Panc1 (cell line): ENCODE measurements at regions not wholly inside any gene's neighbourhood (a gene's known extent, or its start where the extent isn't known, plus 50 kb on each side); places are given as distances from the start of the nearest gene placed in this dataset.

ENCODE experiments used
- ATAC-seq: fragments of 200-7000 bp; cut with Tn5 transposase; 2 replicates; pipeline ENCODE4 v1.9.1; 2020; ENCODE audit warnings: mild to moderate bottlenecking, moderate library complexity
- BruUV-seq: library from RNA; stranded (reverse); fragments of 400-500 nt; replicated peaks from 2 replicates; lab custom pipeline; 2021; lab: Mats Ljungman, UMichigan
- CTCF ChIA-PET: fragments of 300-600 bp; sonication (Branson Sonifier 250); formaldehyde crosslinking; loops from one replicate; lab custom pipeline; 2022; ENCODE audit warnings: antibody characterized with exemption; lab: Charles Lee
- POLR2A ChIA-PET: fragments of 300-600 bp; sonication (Branson Sonifier 250); formaldehyde crosslinking; loops from one replicate; lab custom pipeline; 2022; ENCODE audit warnings: antibody characterized with exemption; lab: Charles Lee
- DNase-seq: peaks from one replicate; pipeline ENCODE4 v3.0.0-alpha.2; 2010; ENCODE audit warnings: low read depth, low spot score
- H3K27ac ChIP-seq: 2 replicates; pipeline ENCODE4 v1.5.1; 2011; ENCODE audit warnings: mild to moderate bottlenecking, low read length, inconsistent platforms
- H3K27me3 ChIP-seq: fragments of 200-500 bp; sonication (Bioruptor generic); 2 replicates; pipeline ENCODE4 v1.6.0; 2014; ENCODE audit warnings: low read length, inconsistent platforms; ENCODE audit not compliant: control insufficient read depth, insufficient read depth
- H3K36me3 ChIP-seq: fragments of 200-500 bp; sonication (Bioruptor generic); 2 replicates; pipeline ENCODE4 v1.5.1; 2014; ENCODE audit warnings: inconsistent platforms, mild to moderate bottlenecking, low read length, moderate library complexity; ENCODE audit not compliant: control insufficient read depth, insufficient read depth
- H3K4me1 ChIP-seq: 2 replicates; pipeline ENCODE4 v1.5.1; 2011; ENCODE audit warnings: inconsistent platforms, mild to moderate bottlenecking, low read length, moderate library complexity; ENCODE audit not compliant: control insufficient read depth, insufficient read depth
- H3K4me3 ChIP-seq, 2 experiments: 2 replicates each; pipeline ENCODE4 v1.5.1; 2011 to 2012; ENCODE audit warnings: low read depth in 2 of 2, low read length in 2 of 2, mild to moderate bottlenecking in 2 of 2, inconsistent platforms in 1 of 2, moderate library complexity in 1 of 2
- H3K9me3 ChIP-seq: fragments of 200-500 bp; sonication (Bioruptor generic); 2 replicates; pipeline ENCODE4 v1.5.1; 2014; ENCODE audit warnings: low read depth, mild to moderate bottlenecking, inconsistent platforms, low read length, moderate library complexity; ENCODE audit not compliant: control insufficient read depth, insufficient read depth
- CTCF ChIP-seq: fragments of 450-650 bp; IDR thresholded peaks from 2 replicates; pipeline ENCODE4 v1.5.1; 2017; ENCODE audit warnings: mild to moderate bottlenecking
- POLR2AphosphoS5 ChIP-seq: IDR thresholded peaks from 2 replicates; pipeline ENCODE4 v1.6.1; 2012; ENCODE audit warnings: mild to moderate bottlenecking, low read depth, low read length, moderate library complexity
- REST ChIP-seq, 2 experiments: IDR thresholded peaks; 2 replicates each; pipeline ENCODE4 v1.6.1; 2011 to 2012; ENCODE audit warnings: low read depth in 2 of 2, control low read depth in 1 of 2, low read length in 1 of 2, mild to moderate bottlenecking in 1 of 2, moderate library complexity in 1 of 2; ENCODE audit not compliant: insufficient read depth in 1 of 2
- SIN3A ChIP-seq: IDR thresholded peaks from 2 replicates; pipeline ENCODE4 v1.6.1; 2012; ENCODE audit warnings: low read depth, mild to moderate bottlenecking, low read length, moderate library complexity, borderline replicate concordance; ENCODE audit not compliant: insufficient read depth
- TCF7L2 ChIP-seq: IDR thresholded peaks from 2 replicates; pipeline ENCODE4 v1.6.1; 2011; ENCODE audit warnings: mild to moderate bottlenecking, low read depth, low read length, inconsistent platforms
- in situ Hi-C: cut with HindIII; loops from 2 replicates; pipeline ENCODE4 v1.10.0; 2016; ENCODE audit warnings: low sequenced_read_pairs, low pct_unique_long_range_greater_than_20kb
- intact Hi-C: fragments of 100-400 bp; cut with micrococcal nuclease; formaldehyde crosslinking; loops from one replicate; pipeline ENCODE4 v1.10.0; 2022; ENCODE audit not compliant: unreplicated experiment

- TF ChIP-seq REST (IDR thresholded peaks at IDR 0.05; ENCODE audit: insufficient read depth in 1 of 2, low read depth in 2 of 2, low read length in 1 of 2) = no peak
- no peak for TF ChIP-seq POLR2AphosphoS5
- no peak for TF ChIP-seq CTCF
- TF ChIP-seq SIN3A = no peak
- no peak for TF ChIP-seq TCF7L2
- in situ Hi-C loops (no loop called here), intact Hi-C loops (no loop called here)
- CTCF ChIA-PET = no interaction called here
- Histone ChIP-seq H3K36me3 (no peaks in the 10 kb centered on the region), H3K9me3 (no peaks in the 10 kb centered on the region), H3K4me3 (no peak overlapping the region), H3K4me1 (no peaks in the 10 kb centered on the region), H3K27me3 (no peaks in the 10 kb centered on the region), H3K27ac (no peak overlapping the region)
- POLR2A ChIA-PET = no interaction called here
- BruUV-seq = no TSS peak
- ATAC-seq (no peak), DNase-seq (no peak)
Measured at GRCh38 chr11:109121173-109121932, 300.6 kb upstream of the C11orf87 start.

GRCh38 chr11:109123816-109124787, 297.9 kb upstream of the C11orf87 start:
- intact Hi-C loops = no loop called here
- no peaks in the 10 kb centered on the region for H3K36me3 ChIP-seq
- TF ChIP-seq REST (IDR thresholded peaks at IDR 0.05; ENCODE audit: insufficient read depth in 1 of 2, low read depth in 2 of 2, low read length in 1 of 2) = no peak
- TF ChIP-seq POLR2AphosphoS5 = no peak
- no peak for TF ChIP-seq SIN3A
- no peak for TF ChIP-seq TCF7L2
- no peak for TF ChIP-seq CTCF
- in situ Hi-C loops = no loop called here
- no peak overlapping the region for H3K4me3 ChIP-seq
- POLR2A ChIA-PET = no interaction called here
- no peak overlapping the region for H3K27ac ChIP-seq
- no peaks in the 10 kb centered on the region for H3K4me1 ChIP-seq
- H3K27me3 ChIP-seq = no peaks in the 10 kb centered on the region
- CTCF ChIA-PET = no interaction called here
- no peak for ATAC-seq
- no TSS peak for BruUV-seq
- no peak for DNase-seq
- no peaks in the 10 kb centered on the region for H3K9me3 ChIP-seq
